ENCODE measurements at regions not wholly inside any gene's neighbourhood (a gene's known extent, or its start where the extent isn't known, plus 50 kb on each side); places are given as distances from the start of the nearest gene placed in this dataset.

GRCh38 chr11:70734379-70734778 lies 336.1 kb downstream of the CTTN start:
- H3K4me3 ChIP-seq (ENCODE audit: low read depth, low read length), result no peak overlapping the region
- no peak for TF ChIP-seq MAX (IDR thresholded peaks at IDR 0.05; ENCODE audit: low read depth, low read length)
- no peak for TF ChIP-seq POLR2A (IDR thresholded peaks at IDR 0.05; ENCODE audit: extremely low read depth, insufficient read length)
- TF ChIP-seq, protein P1, sequence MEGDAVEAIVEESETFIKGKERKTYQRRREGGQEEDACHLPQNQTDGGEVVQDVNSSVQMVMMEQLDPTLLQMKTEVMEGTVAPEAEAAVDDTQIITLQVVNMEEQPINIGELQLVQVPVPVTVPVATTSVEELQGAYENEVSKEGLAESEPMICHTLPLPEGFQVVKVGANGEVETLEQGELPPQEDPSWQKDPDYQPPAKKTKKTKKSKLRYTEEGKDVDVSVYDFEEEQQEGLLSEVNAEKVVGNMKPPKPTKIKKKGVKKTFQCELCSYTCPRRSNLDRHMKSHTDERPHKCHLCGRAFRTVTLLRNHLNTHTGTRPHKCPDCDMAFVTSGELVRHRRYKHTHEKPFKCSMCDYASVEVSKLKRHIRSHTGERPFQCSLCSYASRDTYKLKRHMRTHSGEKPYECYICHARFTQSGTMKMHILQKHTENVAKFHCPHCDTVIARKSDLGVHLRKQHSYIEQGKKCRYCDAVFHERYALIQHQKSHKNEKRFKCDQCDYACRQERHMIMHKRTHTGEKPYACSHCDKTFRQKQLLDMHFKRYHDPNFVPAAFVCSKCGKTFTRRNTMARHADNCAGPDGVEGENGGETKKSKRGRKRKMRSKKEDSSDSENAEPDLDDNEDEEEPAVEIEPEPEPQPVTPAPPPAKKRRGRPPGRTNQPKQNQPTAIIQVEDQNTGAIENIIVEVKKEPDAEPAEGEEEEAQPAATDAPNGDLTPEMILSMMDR (IDR thresholded peaks at IDR 0.05; ENCODE audit: low read depth, low read length), result no peak
- TF ChIP-seq MYC (IDR thresholded peaks at IDR 0.05; ENCODE audit: low read depth, low read length), result no peak
- no peak for DNase-seq (ENCODE audit: low read depth)

- no peak overlapping the region for H3K4me3 ChIP-seq (ENCODE audit: low read depth, low read length)
- TF ChIP-seq MYC (IDR thresholded peaks at IDR 0.05; ENCODE audit: low read depth, low read length) (no peak), POLR2A (IDR thresholded peaks at IDR 0.05; ENCODE audit: extremely low read depth, insufficient read length) (no peak), MAX (IDR thresholded peaks at IDR 0.05; ENCODE audit: low read depth, low read length) (no peak)
- TF ChIP-seq, protein P1 (IDR thresholded peaks at IDR 0.05; ENCODE audit: low read depth, low read length), result no peak
- no peak for DNase-seq (ENCODE audit: low read depth)
These were observed 336.6 kb downstream of the CTTN start for GRCh38 chr11:70734911-70735310.

DNA sequence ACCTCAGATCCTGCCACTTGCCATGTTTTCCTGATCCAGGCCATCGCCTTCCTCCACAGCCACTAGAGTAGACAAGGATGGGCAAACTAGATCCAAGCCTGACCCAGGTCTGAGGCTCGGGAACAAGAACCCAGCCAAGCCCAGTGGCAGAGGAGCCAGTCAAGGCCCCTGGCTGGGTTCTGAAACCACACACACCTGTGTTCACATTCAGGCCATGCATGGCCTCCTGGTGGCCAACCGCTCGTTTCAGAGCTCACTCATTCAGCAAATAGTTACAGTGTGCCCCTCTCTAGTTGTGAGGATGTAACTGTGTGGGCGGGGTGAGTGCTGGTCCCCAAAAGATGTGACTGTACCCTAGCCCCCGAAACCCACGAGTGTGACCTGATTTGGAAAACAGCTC lies 337.6 kb downstream of the CTTN start:
- DNase-seq (ENCODE audit: low read depth), result no peak

DNA sequence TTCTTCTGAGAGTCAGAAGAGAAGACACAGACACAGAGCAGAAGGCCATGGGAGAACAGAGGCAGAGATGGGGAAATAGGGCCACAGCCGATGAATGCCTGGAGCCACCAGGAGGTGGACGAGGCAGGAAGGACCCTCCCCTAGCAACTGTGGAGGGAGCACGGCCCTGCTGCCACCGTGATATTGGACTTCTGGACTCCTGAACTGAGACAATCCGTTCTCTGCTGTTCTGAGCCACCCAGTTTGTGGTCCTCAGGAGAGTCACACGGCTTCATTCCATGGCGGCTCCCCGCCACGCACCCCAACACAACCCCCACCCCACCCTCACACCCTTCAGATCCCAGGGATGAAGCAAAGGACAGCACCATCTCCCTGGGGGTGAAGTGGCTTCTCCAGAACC lies 338.1 kb downstream of the CTTN start:
- no peak overlapping the region for H3K4me3 ChIP-seq (ENCODE audit: low read depth, low read length)
- TF ChIP-seq, protein P1 (IDR thresholded peaks at IDR 0.05; ENCODE audit: low read depth, low read length), result no peak
- TF ChIP-seq POLR2A (IDR thresholded peaks at IDR 0.05; ENCODE audit: extremely low read depth, insufficient read length) (no peak), MYC (IDR thresholded peaks at IDR 0.05; ENCODE audit: low read depth, low read length) (no peak), MAX (IDR thresholded peaks at IDR 0.05; ENCODE audit: low read depth, low read length) (no peak)
- DNase-seq (ENCODE audit: low read depth), result no peak

More for the DNA sequence above, 337.6 kb downstream of the CTTN start:
- TF ChIP-seq, protein P1 (IDR thresholded peaks at IDR 0.05; ENCODE audit: low read depth, low read length), result no peak
- TF ChIP-seq POLR2A (IDR thresholded peaks at IDR 0.05; ENCODE audit: extremely low read depth, insufficient read length), result no peak
- TF ChIP-seq MAX (IDR thresholded peaks at IDR 0.05; ENCODE audit: low read depth, low read length), result no peak
- TF ChIP-seq MYC (IDR thresholded peaks at IDR 0.05; ENCODE audit: low read depth, low read length), result no peak
- H3K4me3 ChIP-seq (ENCODE audit: low read depth, low read length), result no peak overlapping the region

DNA sequence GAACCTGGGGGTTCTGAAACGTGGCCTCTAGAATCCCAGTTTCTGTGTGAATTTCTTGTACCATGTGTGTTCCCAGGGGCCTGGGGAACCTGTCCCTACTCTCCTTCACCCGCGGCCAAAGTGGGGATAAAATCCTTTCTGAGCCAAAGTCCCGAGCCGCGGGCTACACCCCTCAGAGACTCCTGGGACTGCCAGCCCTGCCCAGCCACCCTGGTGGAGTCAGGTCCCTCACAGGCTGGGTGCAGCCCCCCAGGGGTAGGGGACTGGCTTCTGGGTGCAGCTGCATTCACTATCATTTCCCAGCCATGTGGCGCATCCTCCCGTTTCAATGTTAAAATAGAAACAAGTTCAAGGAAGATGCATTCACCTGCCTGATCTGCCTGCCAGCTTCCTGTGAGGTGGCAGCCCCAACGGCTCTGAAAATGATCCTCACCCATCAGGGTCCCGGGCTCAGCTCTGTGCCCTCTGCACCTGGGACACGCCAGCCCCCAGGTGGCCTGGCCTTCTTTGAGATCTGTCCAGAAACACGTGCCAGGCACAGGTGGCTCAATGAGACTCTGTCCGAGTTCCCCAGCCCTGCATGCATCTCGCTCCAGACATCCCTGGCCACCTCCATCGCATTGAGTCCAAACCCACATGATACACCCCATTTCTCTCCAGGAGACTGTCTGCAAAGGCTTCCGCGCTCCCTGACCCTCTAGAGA lies 338.8 kb downstream of the CTTN start:
- TF ChIP-seq MYC (IDR thresholded peaks at IDR 0.05; ENCODE audit: low read depth, low read length) (no peak), POLR2A (IDR thresholded peaks at IDR 0.05; ENCODE audit: extremely low read depth, insufficient read length) (no peak), MAX (IDR thresholded peaks at IDR 0.05; ENCODE audit: low read depth, low read length) (no peak)
- TF ChIP-seq, protein P1 (IDR thresholded peaks at IDR 0.05; ENCODE audit: low read depth, low read length), result no peak
- DNase-seq (ENCODE audit: low read depth), result no peak
- H3K4me3 ChIP-seq (ENCODE audit: low read depth, low read length), result no peak overlapping the region

All from NB4 (cell line).